Spleen (tissue), 7 donors: ENCODE measurements at regions not wholly inside any gene's neighbourhood (a gene's known extent, or its start where the extent isn't known, plus 50 kb on each side); places are given as distances from the start of the nearest gene placed in this dataset.

ENCODE experiments used
- CTCF ChIP-seq, 11 experiments: fragments of 200-600 bp in 7 of 11; fragments of 450-650 bp in 4 of 11; sonication (generic) in 4 of 11; IDR thresholded peaks in 8 of 11; conservative IDR thresholded peaks in 3 of 11; 1 replicate in 7 of 11; 2 replicates in 4 of 11; pipeline versions ENCODE4 v1.4.0 to v1.8.0; 2016 to 2021; ENCODE audit warnings: antibody characterized with exemption in 11 of 11, inconsistent platforms in 4 of 11, mild to moderate bottlenecking in 1 of 11
- POLR2AphosphoS5 ChIP-seq, 3 donors: sonication (generic); formaldehyde crosslinking; IDR thresholded peaks; one replicate each; pipeline ENCODE4 v1.5.1; 2017; ENCODE audit warnings: antibody characterized with exemption in 3 of 3
- donor health status: DM: no; HTN: no; CAD: no; lungs with moderate emphysema.
- donor health status: DM: no; HTN: no; CAD: no.
- donor health status: DM: no; HTN: no; CAD: no.

DNA sequence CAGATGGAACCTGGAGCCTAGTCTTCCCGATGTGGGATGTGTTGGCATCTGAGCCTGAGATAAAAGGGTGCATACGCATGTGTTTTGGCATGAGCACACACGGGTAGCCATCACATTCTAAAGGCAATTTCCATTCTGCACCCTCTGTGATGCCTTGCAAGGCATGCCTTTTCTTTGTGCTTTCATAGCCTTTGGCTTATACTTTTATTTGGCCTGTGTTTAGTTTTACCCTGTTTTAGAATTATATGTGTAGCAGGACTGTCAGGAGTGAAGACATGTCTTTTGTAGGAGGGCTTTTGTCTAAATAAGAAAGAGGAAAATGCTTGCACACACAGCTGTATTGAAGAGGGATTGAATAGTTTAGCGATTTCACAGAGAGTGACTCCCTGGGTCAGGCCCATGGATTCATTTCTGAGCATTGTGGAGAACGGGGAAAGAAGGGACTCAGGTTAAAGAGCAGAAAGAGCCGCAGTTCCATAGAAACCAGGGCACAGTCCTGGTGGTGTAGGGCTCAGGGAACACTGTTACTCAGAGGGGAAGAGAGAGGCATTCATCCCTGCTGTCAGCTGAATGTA, 530.2 kb downstream of the DHX35 start:
- TF ChIP-seq CTCF (IDR thresholded peaks at IDR 0.05 in 8 of 11, conservative IDR thresholded peaks at IDR 0.05 in 3 of 11) (no peak), POLR2AphosphoS5 (IDR thresholded peaks at IDR 0.05) (no peak)
